GM23248 (cell line): ENCODE measurements at regions not wholly inside any gene's neighbourhood (a gene's known extent, or its start where the extent isn't known, plus 50 kb on each side); places are given as distances from the start of the nearest gene placed in this dataset.

ENCODE experiments used
- DNase-seq: peaks from one replicate; pipeline ENCODE4 v3.0.0-alpha.2; 2015
- H2AFZ ChIP-seq: fragments of 200-600 bp; sonication (generic); 2 replicates; pipeline ENCODE4 v1.6.1; 2016; ENCODE audit warnings: antibody characterized with exemption
- H3F3A ChIP-seq: fragments of 200-600 bp; sonication (generic); 2 replicates; pipeline ENCODE4 v1.6.1; 2016; ENCODE audit warnings: mild to moderate bottlenecking, antibody characterized with exemption, mixed run types; ENCODE audit not compliant: insufficient read depth
- H3K27ac ChIP-seq: fragments of 200-600 bp; sonication (generic); 2 replicates; pipeline ENCODE4 v1.5.1; 2016; ENCODE audit warnings: mild to moderate bottlenecking
- H3K27me3 ChIP-seq: fragments of 200-600 bp; sonication (generic); replicated peaks from 2 replicates; pipeline ENCODE4 v1.6.1; 2016; ENCODE audit warnings: mild to moderate bottlenecking; ENCODE audit not compliant: insufficient read depth
- H3K36me3 ChIP-seq: fragments of 200-600 bp; sonication (generic); 2 replicates; pipeline ENCODE4 v1.6.1; 2016; ENCODE audit warnings: low read depth, mild to moderate bottlenecking
- H3K4me1 ChIP-seq: fragments of 200-600 bp; sonication (generic); 2 replicates; pipeline ENCODE4 v1.6.1; 2016; ENCODE audit warnings: mild to moderate bottlenecking; ENCODE audit not compliant: insufficient read depth
- H3K4me2 ChIP-seq: fragments of 200-600 bp; sonication (generic); one replicate; pipeline ENCODE4 v1.6.1; 2016; ENCODE audit warnings: mild to moderate bottlenecking; ENCODE audit not compliant: unreplicated experiment
- H3K4me3 ChIP-seq: fragments of 200-600 bp; sonication (generic); 2 replicates; pipeline ENCODE4 v1.5.1; 2016; ENCODE audit warnings: mild to moderate bottlenecking
- H3K79me2 ChIP-seq: fragments of 200-600 bp; sonication (generic); 2 replicates; pipeline ENCODE4 v1.6.1; 2016; ENCODE audit warnings: mild to moderate bottlenecking; ENCODE audit not compliant: insufficient read depth
- H3K9ac ChIP-seq: fragments of 200-600 bp; sonication (generic); 2 replicates; pipeline ENCODE4 v1.6.1; 2016; ENCODE audit warnings: mild to moderate bottlenecking
- H3K9me2 ChIP-seq: fragments of 200-600 bp; sonication (generic); 2 replicates; pipeline ENCODE4 v1.6.1; 2016; ENCODE audit warnings: mixed run types, mild to moderate bottlenecking, moderate library complexity; ENCODE audit not compliant: insufficient read depth
- H3K9me3 ChIP-seq: fragments of 200-600 bp; sonication (generic); one replicate; pipeline ENCODE4 v1.6.1; 2017; ENCODE audit warnings: low read depth
- H4K20me1 ChIP-seq: fragments of 200-600 bp; sonication (generic); 2 replicates; pipeline ENCODE4 v1.6.0; 2016; ENCODE audit not compliant: insufficient read depth
- EZH2 ChIP-seq: fragments of 200-600 bp; sonication (generic); IDR thresholded peaks from 2 replicates; pipeline ENCODE4 v1.6.1; 2018; ENCODE audit warnings: antibody characterized with exemption, mild to moderate bottlenecking; ENCODE audit not compliant: insufficient read depth, poor library complexity, severe bottlenecking
- EZH2phosphoT487 ChIP-seq: fragments of 200-600 bp; sonication (generic); IDR thresholded peaks from 2 replicates; pipeline ENCODE4 v1.6.1; 2018; ENCODE audit warnings: antibody characterized with exemption, moderate library complexity, mild to moderate bottlenecking, low read depth; ENCODE audit not compliant: insufficient read depth
- WGBS, 2 experiments: methylation state at CpG; one replicate each; pipeline ENCODE4 v1.1.6; 2015 to 2017; ENCODE audit warnings: low lambda C conversion rate in 2 of 2, low coverage in 1 of 2; ENCODE audit errors: missing lambda C conversion rate in 2 of 2; 5-methylcytosine and 5-hydroxymethylcytosine counted together
- in situ Hi-C: fragments of 300-500 bp; cut with MboI; formaldehyde crosslinking; loops from 2 replicates; pipeline ENCODE4 v1.15.0; 2020

- TF ChIP-seq EZH2phosphoT487 (no peak), EZH2 (no peak)
- in situ Hi-C loops: no loop called here
- 71 to 86% methylated on average over 3 of the region's 3 CpGs for WGBS, 2 experiments
Observed at GRCh38 chr6:144857086-144857485, 572.0 kb downstream of the UTRN start.

GRCh38 chr6:144862769-144863168, 577.6 kb downstream of the UTRN start:
- Histone ChIP-seq H3K4me2 (no peak overlapping the region), H3K4me1 (no peaks in the 10 kb centered on the region), H3K27ac (no peak overlapping the region), H3K4me3 (no peak overlapping the region), H3K79me2 (no peaks in the 10 kb centered on the region), H3K9me2 (no peaks in the 10 kb centered on the region), H3K9me3 (no peaks in the 10 kb centered on the region), H3K36me3 (no peaks in the 10 kb centered on the region), H3K9ac (no peak overlapping the region), H3K27me3 (no peaks in the 10 kb centered on the region), H4K20me1 (no peaks in the 10 kb centered on the region), H3F3A (no peaks in the 10 kb centered on the region), H2AFZ (no peak overlapping the region)
- DNase-seq: no peak
- in situ Hi-C loops: no loop called here
- WGBS, 2 experiments: 10 to 22% methylated on average over 2 of the region's 2 CpGs
- no peak for TF ChIP-seq EZH2phosphoT487
- no peak for TF ChIP-seq EZH2

More at GRCh38 chr6:144857086-144857485, 572.0 kb downstream of the UTRN start:
- Histone ChIP-seq H3K4me3 (no peak overlapping the region), H4K20me1 (no peaks in the 10 kb centered on the region), H3K9me2 (no peaks in the 10 kb centered on the region), H2AFZ (no peak overlapping the region), H3K79me2 (no peaks in the 10 kb centered on the region), H3K27ac (no peak overlapping the region), H3K9ac (no peak overlapping the region), H3K27me3 (no peaks in the 10 kb centered on the region), H3F3A (no peaks in the 10 kb centered on the region), H3K4me2 (no peak overlapping the region), H3K36me3 (peaks cover 14% of the 10 kb centered on the region), H3K4me1 (no peaks in the 10 kb centered on the region), H3K9me3 (no peaks in the 10 kb centered on the region)
- DNase-seq: no peak

- Histone ChIP-seq H3K4me1 (no peaks in the 10 kb centered on the region), H3K9me3 (no peaks in the 10 kb centered on the region), H3K9ac (no peak overlapping the region), H3K36me3 (no peaks in the 10 kb centered on the region), H3K27me3 (no peaks in the 10 kb centered on the region), H2AFZ (no peak overlapping the region), H3K27ac (no peak overlapping the region), H4K20me1 (no peaks in the 10 kb centered on the region), H3K4me2 (no peak overlapping the region), H3K79me2 (no peaks in the 10 kb centered on the region), H3F3A (no peaks in the 10 kb centered on the region), H3K9me2 (no peaks in the 10 kb centered on the region), H3K4me3 (no peak overlapping the region)
- no peak for DNase-seq
- in situ Hi-C loops: no loop called here
- 41 to 47% methylated on average over 2 of the region's 2 CpGs for WGBS, 2 experiments
- no peak for TF ChIP-seq EZH2phosphoT487
Observed at GRCh38 chr6:144867761-144868160, 582.6 kb downstream of the UTRN start.

DNA sequence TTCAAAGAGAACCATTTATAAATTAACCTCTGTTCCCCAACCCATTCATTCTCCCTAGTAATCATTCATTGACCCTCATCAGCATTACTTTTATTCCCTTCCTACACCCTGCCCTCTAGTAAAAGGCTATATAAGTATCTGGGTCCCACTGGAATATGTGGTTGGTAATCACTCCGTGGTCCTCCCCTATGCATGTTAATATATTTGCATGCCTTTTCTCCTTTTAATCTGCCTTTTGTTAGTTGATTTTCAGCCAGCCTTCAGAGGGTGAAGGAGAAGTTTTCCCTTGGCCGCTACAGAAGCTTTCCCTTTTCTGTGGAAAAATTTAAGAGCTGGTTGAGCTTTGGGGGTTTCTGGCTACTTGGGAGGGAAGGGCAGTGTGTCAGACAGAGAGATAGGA, 585.6 kb downstream of the UTRN start:
- no peaks in the 10 kb centered on the region for H3K4me1 ChIP-seq
- H3K79me2 ChIP-seq: no peaks in the 10 kb centered on the region
- WGBS, 2 experiments: 54 to 57% methylated on average over 2 of the region's 2 CpGs
- no peaks in the 10 kb centered on the region for H3K9me2 ChIP-seq
- DNase-seq: no peak
- TF ChIP-seq EZH2phosphoT487: no peak
- no peak overlapping the region for H3K27ac ChIP-seq
- H3K9ac ChIP-seq: no peak overlapping the region
- H2AFZ ChIP-seq: no peak overlapping the region
- H4K20me1 ChIP-seq: no peaks in the 10 kb centered on the region
- H3F3A ChIP-seq: no peaks in the 10 kb centered on the region
- in situ Hi-C loops: no loop called here
- no peaks in the 10 kb centered on the region for H3K9me3 ChIP-seq
- H3K36me3 ChIP-seq: no peaks in the 10 kb centered on the region
- H3K27me3 ChIP-seq: no peaks in the 10 kb centered on the region
- no peak overlapping the region for H3K4me2 ChIP-seq
- no peak overlapping the region for H3K4me3 ChIP-seq

DNA sequence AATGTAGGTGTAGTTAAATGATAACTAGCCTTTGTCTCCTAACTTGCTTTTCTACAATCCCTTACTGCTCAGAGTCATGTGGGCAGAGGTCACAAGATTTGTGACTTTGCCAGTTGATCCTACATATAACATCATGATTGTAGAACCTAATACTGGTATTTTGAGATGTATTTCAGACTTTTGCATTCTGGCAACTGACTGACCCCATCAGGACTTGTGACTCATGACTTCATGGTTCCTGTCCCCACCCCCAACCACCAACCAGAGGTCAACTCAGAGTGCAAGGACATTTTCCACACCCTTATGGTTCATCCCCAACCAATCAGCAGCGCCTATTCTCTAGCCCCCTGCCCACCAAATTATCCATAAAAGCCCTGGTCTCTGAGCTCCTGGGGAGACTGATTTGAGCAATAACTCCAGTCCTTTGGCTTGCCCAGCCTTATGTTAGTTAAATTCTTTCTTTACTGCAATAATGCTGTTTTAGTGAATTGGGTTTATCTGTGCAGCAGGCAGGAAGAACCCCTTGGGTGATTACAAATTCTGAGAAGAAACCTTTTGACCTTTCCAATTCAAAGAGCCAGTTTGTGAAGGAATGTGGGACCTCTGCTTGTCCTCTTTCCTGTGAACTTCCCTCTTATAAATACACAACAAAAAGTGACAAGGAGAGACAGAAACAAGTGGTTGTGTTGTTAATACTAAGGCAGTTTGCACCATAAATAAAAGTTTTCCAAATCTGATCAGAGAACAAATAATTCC, 588.7 kb downstream of the UTRN start:
- WGBS, 2 experiments: 65 to 73% methylated on average over 1 of the region's 1 CpG

More for the DNA sequence above, 588.7 kb downstream of the UTRN start:
- H3K79me2 ChIP-seq: no peaks in the 10 kb centered on the region
- no peaks in the 10 kb centered on the region for H3K36me3 ChIP-seq
- no peaks in the 10 kb centered on the region for H3F3A ChIP-seq
- no peaks in the 10 kb centered on the region for H3K27me3 ChIP-seq
- H4K20me1 ChIP-seq: no peaks in the 10 kb centered on the region
- no peaks in the 10 kb centered on the region for H3K9me3 ChIP-seq
- no peak for TF ChIP-seq EZH2
- TF ChIP-seq EZH2phosphoT487: no peak
- in situ Hi-C loops: no loop called here
- H3K9me2 ChIP-seq: no peaks in the 10 kb centered on the region
- H3K4me2 ChIP-seq: no peak overlapping the region
- H2AFZ ChIP-seq: no peak overlapping the region
- H3K4me1 ChIP-seq: no peaks in the 10 kb centered on the region
- H3K9ac ChIP-seq: no peak overlapping the region
- no peak overlapping the region for H3K4me3 ChIP-seq
- DNase-seq: no peak
- H3K27ac ChIP-seq: no peak overlapping the region
